ENCODE measurements at regions not wholly inside any gene's neighbourhood (a gene's known extent, or its start where the extent isn't known, plus 50 kb on each side); places are given as distances from the start of the nearest gene placed in this dataset.

DNA sequence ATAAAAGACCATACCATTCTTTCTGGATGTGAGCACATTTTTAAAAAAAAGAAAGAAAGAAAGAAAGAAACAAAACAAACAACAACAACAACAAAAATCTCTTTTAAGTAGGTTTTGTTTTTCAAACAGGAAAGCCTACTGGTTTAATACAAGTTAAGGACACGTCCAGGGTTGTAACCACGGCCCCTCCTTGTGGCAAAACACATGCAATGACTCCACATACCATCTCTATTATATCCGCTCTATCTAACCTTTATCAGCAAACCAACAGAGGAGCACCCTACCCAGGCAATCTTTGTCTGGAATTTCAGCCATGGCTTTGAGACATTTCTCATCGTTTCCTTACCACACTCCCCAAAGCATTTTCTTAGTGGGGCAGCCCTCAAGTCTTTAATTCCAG, 360.5 kb upstream of the TMPO start:
- DNase-seq = peak; percentile 82

DNA sequence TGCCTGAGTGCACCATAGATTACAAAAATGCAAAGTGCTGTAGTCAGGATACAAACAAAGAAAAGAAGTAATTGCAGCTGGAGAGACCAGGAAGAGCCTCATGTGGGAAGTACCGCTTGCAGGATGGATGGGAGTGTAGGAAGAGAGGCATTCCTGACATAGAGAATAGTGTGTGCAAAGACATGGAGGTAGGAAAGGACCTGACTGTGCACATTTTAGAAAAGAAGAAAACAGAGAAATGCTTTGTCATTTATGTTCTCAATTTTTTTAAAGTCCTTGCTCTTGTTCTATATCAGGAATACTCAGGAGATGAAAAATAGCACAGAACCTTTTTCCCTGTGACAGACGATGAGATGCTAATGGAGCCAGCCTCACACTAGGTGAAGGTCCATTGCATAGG, 358.7 kb upstream of the TMPO start:
- peak; percentile 34 for DNase-seq

DNA sequence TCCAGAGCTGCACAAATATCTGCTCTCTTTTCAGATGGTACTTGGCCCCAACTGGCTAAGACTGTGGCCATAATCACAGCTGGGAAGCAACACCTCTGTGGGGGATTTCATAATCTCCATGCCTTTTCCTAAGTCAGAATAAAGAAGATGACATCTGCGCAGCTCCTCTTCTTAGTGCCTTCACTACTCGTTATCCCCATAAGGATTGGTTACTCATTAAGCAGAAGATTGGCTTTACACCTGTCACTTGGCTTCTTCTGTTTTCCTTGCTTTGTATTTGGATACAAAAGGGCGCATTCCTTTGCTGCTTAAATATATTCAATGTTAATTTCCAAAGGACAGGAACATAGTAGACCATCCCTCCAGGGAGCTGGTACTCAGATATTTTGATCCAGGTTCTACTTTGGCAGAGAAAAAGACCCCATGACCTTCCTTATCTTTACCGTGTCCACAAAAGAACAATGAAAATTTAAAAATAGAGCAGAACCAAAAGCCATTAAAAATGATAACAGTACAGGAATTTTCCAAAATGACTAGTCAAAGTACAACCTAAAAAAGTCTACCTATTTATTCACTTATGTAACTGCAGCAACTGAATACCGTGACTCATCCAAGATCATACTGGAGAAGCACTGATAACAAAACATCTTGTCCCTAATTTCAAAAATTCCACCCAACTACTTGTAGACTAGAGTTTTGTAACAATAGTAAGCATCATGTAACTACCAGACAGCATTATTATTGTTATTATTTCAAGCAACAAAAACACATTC, 352.3 kb upstream of the TMPO start:
- no peak for DNase-seq

DNA sequence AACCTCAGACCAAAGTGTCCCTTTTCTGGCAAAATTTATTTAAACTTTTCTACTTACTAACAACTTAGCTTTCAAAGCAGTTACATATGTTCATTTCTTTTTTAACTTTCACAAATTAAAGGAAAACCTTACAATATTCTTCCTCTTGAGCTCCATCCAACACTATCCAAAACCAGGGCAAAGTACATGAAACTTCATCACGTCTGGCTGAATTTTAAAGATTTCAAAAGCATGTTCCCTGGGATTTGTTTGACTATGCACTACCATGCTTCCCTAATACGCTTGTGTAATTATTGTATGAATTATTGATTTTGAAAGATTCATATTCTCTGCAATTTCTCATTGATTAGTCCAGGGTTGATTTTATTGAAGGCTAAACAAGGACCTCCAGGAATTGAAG, 343.1 kb upstream of the TMPO start:
- DNase-seq = no peak

DNA sequence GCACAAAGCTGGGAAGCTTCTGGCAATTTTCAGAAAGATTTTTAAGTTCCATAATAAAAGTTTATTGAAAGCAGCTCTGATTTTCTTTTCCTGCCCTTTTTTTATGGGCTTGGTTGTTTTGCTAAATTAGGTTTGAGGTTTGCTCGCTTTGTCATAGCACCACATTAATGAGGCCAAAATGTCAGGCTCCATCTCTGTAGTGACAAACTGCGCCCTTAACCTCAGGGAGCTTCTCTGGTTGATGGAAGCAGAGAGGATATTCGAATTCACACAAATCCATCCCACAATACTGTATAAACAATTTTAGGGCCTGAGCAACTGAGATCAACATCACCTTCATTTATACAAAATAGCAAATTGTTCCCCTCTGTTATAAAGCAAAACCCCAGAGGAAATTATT, 342.6 kb upstream of the TMPO start:
- DNase-seq = no peak

DNA sequence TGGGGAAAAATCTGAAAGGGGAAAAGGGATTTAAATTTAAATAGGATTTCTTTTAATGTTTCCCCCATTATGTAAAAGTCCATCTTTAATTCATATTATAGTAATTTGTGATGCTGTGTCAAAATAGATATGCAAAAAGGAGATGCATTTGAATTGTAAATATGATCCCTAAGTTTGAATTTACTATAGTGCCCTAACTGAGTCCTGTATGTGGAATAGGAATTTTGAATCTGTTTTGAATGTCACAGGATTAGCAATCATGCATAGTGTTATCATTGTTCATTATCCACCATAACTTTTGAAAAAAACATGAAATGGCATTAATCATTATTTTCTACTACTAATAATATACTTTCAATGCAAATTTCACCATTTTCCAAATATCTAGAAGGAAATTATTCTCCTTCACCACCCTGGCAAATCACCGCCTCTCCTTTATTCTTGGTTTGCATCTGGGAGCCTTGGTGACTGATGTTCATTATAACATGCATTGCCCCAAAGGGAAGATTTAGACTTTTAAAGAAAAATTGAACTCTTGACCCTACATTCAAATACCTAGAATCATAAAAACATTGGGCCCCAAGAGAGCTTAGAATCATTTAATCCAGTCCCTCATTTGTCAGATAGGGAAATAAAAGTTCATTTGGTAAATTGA, 341.5 kb upstream of the TMPO start:
- DNase-seq = no peak

DNA sequence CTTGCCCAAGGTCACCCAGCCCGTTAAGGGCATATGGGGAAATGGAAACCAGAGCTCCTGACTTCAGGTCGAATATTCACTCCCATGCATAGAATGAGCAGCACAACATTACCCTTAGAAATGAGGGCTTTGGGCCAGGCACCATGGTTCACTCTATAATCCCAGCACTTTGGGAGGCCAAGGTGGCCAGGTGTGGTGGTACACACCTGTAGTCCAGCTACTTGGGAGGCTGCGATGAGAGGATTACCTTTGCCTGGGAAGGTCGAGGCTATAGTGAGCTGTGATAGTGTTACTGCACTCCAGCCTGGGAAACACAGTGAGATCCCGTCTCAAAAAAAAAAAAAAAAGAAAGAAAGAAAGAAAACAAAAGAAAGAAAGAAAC, 341.0 kb upstream of the TMPO start:
- DNase-seq = no peak

DNA sequence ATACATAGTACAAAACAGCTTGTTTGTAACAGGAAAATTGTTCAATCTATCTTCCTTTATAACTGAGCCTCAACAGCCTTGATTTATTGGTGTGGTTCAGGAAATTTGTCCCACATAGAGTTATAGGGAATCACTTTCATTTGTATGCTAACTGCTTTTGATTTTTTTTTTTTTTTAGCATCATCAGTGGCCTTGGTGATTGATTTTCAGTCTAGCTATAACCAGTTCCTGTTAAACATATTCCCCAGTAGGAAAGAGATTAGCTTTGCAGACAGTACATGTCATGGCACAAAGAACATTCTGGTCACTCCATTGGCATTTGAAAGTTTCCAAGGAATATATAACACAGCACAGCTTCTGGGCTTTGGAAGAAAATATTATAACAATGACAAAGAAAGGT, 337.3 kb upstream of the TMPO start:
- DNase-seq = no peak

DNA sequence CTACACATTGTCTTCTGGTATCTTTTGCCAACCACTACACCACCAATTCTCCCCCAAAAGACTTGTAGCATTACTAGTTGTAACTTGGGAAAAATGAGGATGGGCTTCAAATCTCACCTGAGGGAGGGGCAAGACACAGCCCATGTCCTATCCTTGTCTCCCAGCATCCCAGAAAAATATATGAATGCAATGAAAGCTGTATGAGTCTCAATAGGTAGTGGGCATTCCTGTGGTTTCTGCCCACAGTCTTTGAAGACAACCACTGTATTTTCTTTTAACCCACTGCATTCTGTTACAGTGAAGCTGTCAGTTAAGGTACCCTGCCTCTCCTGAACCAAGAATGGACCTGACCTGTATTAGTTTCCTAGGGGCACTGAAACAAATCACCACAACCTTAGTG, 336.2 kb upstream of the TMPO start:
- DNase-seq = no peak

DNA sequence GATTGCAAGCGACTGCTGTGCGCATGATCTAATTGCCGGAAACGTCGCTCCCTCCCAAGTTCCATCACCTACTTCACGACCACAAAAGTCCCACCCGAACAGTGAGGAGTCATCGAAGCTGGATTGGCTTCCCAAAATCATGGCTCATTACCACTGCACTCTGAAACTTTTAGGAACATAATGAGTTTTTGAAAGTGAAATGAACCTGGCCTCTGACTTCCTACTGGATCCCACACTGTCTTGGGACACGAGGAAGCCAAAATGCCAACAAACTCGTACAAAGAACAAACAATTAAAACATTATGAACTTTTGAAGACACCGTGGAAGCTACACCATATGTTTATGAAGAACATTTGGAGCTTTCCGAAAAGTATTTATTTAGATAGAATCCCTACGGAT, 334.8 kb upstream of the TMPO start:
- DNase-seq = no peak

DNA sequence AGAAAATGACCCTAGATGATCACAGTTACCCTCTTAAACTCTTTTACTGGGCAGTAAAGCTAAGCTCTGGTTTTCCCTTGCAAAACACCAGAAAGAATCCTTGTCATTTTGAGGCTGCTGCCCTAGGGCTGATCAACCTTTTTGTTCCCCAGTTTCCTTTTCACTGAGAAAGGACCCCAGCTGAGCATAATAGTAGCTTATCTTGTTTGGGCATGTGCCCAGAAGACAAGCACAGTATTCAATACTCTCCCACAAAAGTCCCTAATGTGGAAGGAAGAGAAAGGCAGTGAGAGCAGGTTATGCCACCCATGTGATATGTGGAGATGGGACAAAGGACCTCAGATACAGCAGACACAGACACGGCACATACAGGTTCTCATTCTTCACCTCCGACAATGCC, 332.6 kb upstream of the TMPO start:
- no peak for DNase-seq

DNA sequence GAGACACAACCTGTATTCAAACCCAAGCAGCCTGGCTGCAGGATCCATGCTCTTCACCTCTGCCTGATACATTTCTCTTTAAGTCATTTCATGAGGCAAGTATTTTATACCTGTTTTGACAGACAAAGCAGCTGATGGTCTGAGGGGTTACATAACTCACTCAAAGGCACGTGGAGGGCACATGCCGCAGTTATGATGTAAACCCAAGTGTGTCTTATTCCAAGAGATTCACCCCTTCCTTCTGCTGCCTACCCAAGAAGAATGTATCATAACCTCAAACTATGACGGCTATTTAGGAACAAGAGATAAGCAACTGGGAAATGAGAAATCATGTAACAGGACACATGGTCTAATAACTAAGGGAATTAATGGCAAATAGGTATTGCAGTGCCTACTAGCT, 329.8 kb upstream of the TMPO start:
- no peak for DNase-seq

DNA sequence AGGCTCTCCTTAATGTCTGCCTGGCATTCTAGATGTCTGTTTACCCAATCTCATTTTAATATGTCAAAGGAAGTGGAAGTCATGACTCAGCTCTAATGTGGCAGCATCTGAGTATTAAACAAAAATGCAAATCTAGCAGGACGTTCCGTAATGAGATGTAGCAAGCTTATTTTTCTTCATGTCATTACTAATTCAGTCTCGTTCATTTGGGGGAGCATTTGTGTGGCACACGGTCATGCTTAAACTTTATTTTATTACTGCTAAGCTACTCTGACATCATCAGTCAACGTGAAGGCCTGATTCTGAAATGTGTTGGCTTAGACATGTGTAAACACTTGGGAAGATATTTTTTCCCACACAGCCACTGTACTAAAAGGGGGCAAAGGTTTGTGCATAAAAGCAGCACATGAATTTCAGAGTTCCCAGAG, 326.7 kb upstream of the TMPO start:
- DNase-seq = peak; percentile 25

DNA sequence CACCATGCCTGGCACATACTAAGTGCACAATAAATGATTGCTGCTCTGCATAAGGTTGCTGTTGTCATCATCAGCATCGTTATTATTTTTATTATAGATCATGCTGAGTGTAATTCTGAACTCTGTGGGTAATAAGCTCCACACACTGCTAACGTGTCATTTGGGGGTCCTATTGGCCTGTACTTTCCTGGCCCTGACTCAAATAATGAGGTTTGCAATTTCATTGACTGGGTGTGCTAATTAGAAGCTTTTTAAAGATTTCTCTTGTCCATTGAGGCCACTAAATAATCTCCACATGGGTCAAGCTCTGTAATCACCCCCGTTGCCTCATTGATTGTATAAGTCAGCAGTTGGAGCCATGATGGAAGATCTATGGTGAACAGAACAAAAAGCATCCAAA, 320.8 kb upstream of the TMPO start:
- DNase-seq = no peak

DNA sequence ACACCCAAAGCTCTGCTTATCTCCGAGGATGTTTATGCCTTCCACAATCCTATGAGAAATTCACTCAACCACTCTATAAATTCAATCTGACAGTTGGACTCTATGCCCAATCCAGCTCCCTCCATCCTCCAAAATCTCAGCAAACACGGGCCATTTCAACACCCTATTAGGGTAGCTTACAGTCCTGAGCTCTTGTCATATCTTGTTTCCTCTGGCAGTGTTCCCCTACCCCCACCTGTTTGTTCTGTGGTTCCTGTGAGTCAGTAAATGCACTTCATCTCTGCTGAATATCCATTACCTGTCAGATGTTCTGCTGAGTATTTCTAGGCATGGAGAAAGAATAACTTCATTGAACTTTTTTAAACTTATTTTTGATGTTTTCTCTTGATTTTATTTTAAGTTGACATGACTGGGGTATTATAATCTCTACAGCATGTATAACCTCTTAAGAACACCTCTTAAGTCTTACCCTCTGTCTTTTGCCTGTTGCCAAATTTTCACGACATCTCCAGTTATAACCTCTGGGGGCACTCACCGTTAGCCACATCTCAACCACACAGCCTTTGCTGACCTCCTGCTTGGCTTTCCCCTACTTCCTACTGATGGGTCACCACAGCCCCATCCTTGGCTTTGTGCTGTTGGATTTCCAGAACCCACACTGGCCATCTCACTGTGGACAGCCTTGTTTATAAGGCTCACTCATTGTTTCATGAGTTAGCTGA, 317.0 kb upstream of the TMPO start:
- peak; percentile 75 for DNase-seq

DNA sequence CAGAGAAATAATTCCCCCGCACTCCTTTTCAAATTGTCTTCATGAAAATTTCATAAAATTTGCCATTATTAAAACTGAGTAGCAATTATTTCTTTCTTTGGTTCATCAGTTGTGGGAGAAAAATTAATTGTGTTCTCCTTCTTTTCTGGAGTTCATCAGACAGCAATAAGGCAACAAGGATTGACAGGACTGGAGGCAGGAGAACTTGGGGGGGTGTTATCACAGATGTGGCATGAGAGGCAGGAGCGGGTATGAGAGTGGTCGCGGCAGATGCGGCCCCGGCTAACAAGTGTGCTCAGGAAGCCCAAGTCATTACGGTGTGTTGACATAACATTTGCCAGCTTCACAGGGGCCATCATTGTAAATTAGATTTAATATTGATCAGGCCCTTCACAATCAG, 306.6 kb upstream of the TMPO start:
- DNase-seq = no peak

DNA sequence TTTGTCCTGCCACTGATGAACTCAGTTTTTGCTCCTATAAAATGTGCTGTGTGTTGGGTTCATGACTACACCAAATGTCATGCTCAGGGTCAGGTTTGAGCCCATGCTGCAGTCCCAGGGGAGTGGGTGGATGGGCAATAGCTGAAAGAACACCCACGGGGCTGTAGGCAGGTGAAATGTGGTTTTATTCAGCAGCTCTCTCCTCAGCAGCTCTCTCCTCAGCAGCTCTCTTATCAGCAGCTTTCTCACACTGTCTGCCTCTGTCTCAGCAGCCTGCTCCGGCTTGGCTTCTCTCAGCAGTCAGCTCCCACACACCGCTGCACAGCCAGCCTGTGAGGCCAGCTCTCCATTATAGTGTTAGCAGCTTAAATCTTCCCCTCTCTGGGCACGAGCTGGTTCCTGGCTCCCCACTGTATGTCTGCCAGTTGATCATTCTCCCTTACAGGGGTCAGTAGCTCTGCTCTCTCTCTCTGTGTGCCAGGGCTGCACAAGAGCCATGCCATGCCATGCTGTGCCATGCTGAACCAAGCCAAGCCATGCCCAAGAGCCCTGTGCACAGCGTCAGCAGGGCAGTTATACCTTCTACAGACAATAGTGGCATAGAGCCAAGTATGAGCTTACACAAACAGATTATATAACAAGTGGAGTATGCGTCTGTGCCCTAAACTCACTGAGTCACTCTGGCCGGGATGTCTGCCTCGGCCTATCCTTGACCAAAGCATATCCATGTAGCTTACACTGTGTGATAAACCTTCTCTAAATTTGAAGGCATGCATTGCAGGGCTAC, 303.3 kb upstream of the TMPO start:
- no peak for DNase-seq

DNA sequence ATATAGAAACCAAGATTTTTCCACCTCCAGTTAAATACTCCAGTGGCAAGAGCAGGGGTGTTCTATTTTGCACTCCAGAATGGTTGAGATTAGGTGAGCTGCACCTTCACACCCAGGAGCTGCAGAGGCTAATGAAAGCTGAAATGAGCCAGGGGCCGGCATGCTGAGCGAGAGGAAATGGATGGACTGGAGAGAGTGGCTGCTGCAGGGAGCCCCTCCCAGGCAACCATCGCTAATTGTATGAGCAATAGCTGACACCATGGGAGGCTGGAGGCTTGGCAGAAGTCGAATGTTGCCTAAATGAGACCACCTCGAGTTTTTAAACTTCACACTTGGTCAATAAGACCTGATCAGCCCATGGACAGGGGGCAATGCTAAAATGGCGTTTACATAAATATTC, 301.8 kb upstream of the TMPO start:
- no peak for DNase-seq

DNA sequence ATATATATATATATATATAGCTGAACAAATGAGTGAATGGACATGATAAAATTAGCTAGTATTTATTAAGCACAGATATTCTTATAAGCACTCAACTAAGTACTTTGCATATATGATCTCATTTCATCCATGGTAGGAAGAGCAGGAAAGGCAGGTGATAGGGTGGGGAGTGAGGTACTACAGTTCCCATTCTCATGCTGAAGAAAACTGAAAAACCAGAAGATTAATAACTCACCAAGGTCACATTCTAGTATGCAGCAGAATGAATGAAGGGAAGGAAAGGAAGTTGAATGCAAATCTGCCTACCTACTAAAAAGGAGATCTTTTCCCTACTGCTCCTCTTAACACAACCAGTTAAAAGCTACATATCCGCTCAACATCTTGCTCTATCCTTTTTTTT, 298.1 kb upstream of the TMPO start:
- DNase-seq = no peak

DNA sequence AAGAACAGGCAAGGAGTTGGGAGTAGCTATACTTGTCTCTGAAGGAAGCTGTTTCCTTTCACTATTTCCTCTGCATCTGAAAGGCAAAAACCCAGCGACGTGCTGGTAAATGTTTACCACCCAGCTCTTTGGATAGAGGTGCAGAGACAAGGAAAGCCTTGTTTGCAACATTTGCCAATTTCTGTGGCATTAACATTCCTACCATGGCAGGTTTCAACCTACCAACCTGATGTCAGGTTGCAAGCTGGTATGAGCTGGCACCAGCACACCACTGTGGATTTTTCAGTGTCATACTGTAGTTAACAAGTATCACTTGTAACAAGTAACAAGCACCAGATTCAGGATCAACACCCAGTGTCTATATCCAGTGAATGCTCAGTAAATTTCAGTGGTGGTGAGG, 294.8 kb upstream of the TMPO start:
- no peak for DNase-seq

DNA sequence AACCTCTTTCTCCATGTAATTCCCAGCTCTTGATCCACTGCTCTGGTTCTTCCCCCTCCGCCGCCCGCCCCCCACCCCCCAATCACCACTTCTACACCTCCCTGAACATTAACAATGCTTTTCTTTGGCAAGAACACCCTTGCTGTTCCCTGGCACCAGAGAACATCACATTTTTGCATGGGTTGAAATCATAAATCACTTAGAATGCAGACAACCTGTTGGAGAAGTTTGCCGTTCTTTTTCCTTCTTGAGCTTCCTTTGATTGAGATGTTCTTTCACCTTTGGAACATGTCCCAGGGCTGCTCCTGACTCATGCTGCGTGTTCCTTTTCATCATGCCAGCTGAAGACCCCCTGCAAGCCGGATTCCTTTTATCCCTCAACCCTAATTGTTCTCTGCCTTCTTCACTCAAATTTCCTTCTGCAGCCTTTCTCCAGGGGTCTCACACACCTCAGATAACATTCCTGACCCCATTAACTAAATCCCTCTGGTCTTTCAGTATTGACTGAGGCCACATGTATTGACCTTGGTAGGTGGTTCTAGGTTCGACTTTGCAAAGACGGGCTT, 294.1 kb upstream of the TMPO start:
- no peak for DNase-seq

DNA sequence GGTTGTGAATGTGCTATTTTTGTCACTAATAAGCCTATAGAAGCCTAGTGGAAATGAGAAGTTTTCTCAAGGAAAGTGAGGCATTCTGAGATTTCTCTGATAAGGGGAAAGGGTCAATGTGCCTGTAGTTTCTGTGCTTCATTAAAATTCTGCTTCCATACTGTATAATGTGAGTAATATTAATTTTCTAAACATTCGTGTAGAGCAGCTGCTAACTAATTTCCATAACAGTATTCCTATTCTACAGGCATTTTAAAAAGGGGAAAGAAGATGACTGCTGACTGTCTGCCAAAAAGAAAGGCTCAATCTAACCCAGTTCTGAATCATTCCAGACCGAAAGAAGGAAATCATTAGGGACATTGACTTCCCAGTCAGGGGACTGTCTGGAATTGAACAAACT, 293.3 kb upstream of the TMPO start:
- DNase-seq = no peak

DNA sequence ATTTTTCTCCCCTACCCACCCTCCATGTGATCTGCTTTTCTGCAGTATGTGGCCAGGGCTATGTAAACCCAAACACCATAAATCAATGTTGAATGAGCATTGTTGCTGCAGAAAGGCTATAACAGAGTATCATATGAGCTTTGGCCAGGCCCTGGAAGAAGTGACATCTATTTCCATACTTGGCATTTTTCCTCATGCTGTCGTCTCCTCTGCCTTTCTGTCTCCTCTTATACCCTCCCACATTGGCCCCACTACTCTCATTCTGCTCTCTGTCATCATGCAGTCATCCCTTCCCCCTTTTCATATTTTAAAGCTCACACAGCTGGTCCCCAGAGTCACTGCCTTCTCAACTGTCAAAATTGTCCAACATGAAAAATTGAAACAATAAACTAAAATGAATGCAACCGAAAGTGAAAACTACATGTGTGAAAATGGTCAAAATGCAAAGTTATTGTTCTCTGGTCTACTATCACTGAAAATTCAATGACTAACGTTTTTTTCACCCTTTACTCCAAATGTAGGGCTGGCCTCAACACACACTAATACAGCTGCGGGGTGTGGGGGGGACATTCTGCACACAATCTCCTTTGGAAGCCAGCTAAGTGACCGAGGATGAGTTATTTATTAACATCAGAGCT, 290.7 kb upstream of the TMPO start:
- DNase-seq = no peak
